DMS 273 (cell line): ENCODE measurements at regions not wholly inside any gene's neighbourhood (a gene's known extent, or its start where the extent isn't known, plus 50 kb on each side); places are given as distances from the start of the nearest gene placed in this dataset.
A peak's percentile ranks its signal among the peaks of the same experiment; 100 is the strongest.

Experiments used
- DNase-seq: peaks from one replicate; lab custom pipeline; 2025; ENCODE audit not compliant: unreplicated experiment; lab: John Stamatoyannopoulos, UW

GRCh38 chr21:25338415-25338814 is 268.9 kb downstream of the MRPL39 start:
- DNase-seq: no peak

GRCh38 chr21:25334046-25334730 is 273.1 kb downstream of the MRPL39 start:
- DNase-seq: no peak

- DNase-seq: no peak
These were observed 276.0 kb downstream of the MRPL39 start for GRCh38 chr21:25331286-25331685.

GRCh38 chr21:25330266-25330665 is 277.0 kb downstream of the MRPL39 start:
- no peak for DNase-seq

- DNase-seq: no peak
These were observed 278.0 kb downstream of the MRPL39 start for GRCh38 chr21:25329227-25329825.

GRCh38 chr21:25328736-25329135 is 278.5 kb downstream of the MRPL39 start:
- no peak for DNase-seq

GRCh38 chr21:25326181-25326580 is 281.1 kb downstream of the MRPL39 start:
- DNase-seq: no peak

- no peak for DNase-seq
These were observed 282.6 kb downstream of the MRPL39 start for GRCh38 chr21:25324666-25325065.

GRCh38 chr21:25323356-25323949 is 283.8 kb downstream of the MRPL39 start:
- DNase-seq: no peak

GRCh38 chr21:25314247-25314646 is 293.0 kb downstream of the MRPL39 start:
- DNase-seq: no peak

- DNase-seq: peak; percentile 25
These were observed 293.5 kb downstream of the MRPL39 start for GRCh38 chr21:25313829-25314228.

- no peak for DNase-seq
These were observed 299.8 kb downstream of the MRPL39 start for GRCh38 chr21:25307489-25307888.

GRCh38 chr21:25304611-25305010 is 302.7 kb downstream of the MRPL39 start:
- DNase-seq: no peak

- no peak for DNase-seq
These were observed 306.6 kb downstream of the MRPL39 start for GRCh38 chr21:25300632-25301031.

GRCh38 chr21:25298512-25299491 is 308.5 kb downstream of the MRPL39 start:
- no peak for DNase-seq

GRCh38 chr21:25297117-25297516 is 310.2 kb downstream of the MRPL39 start:
- DNase-seq: no peak

GRCh38 chr21:25296252-25296651 is 311.0 kb downstream of the MRPL39 start:
- DNase-seq: no peak

- no peak for DNase-seq
These were observed 314.9 kb downstream of the MRPL39 start for GRCh38 chr21:25292396-25292795.

GRCh38 chr21:25283720-25284119 is 323.6 kb downstream of the MRPL39 start:
- peak; percentile 35 for DNase-seq

- DNase-seq: no peak
These were observed 326.1 kb downstream of the MRPL39 start for GRCh38 chr21:25281134-25281533.

GRCh38 chr21:25280061-25280460 is 327.2 kb downstream of the MRPL39 start:
- DNase-seq: no peak
